ENCODE measurements at regions not wholly inside any gene's neighbourhood (a gene's known extent, or its start where the extent isn't known, plus 50 kb on each side); places are given as distances from the start of the nearest gene placed in this dataset.

GRCh38 chr6:21506126-21506525 is 87.4 kb upstream of the SOX4 start:
- Histone ChIP-seq H3K9ac (ENCODE audit: low read length) (no peak overlapping the region), H4K20me1 (ENCODE audit: insufficient read depth) (no peaks in the 10 kb centered on the region)
- TF ChIP-seq SMC3 (conservative IDR thresholded peaks at IDR 0.05; ENCODE audit: poor library complexity) (no peak), RAD21 (conservative IDR thresholded peaks at IDR 0.05) (no peak), MXI1 (conservative IDR thresholded peaks at IDR 0.05; ENCODE audit: poor library complexity, severe bottlenecking) (no peak), EZH2 (IDR thresholded peaks at IDR 0.05; ENCODE audit: borderline replicate concordance, insufficient read depth, low read length, poor library complexity, severe bottlenecking) (no peak), TAF1 (IDR thresholded peaks at IDR 0.05; ENCODE audit: low read depth) (no peak), EP300 (conservative IDR thresholded peaks at IDR 0.05; ENCODE audit: poor library complexity, severe bottlenecking) (no peak), CTCF (IDR thresholded peaks at IDR 0.05; ENCODE audit: poor library complexity, severe bottlenecking) (no peak), POLR2AphosphoS5 (IDR thresholded peaks at IDR 0.05) (no peak)
- TF ChIP-seq, protein P1, sequence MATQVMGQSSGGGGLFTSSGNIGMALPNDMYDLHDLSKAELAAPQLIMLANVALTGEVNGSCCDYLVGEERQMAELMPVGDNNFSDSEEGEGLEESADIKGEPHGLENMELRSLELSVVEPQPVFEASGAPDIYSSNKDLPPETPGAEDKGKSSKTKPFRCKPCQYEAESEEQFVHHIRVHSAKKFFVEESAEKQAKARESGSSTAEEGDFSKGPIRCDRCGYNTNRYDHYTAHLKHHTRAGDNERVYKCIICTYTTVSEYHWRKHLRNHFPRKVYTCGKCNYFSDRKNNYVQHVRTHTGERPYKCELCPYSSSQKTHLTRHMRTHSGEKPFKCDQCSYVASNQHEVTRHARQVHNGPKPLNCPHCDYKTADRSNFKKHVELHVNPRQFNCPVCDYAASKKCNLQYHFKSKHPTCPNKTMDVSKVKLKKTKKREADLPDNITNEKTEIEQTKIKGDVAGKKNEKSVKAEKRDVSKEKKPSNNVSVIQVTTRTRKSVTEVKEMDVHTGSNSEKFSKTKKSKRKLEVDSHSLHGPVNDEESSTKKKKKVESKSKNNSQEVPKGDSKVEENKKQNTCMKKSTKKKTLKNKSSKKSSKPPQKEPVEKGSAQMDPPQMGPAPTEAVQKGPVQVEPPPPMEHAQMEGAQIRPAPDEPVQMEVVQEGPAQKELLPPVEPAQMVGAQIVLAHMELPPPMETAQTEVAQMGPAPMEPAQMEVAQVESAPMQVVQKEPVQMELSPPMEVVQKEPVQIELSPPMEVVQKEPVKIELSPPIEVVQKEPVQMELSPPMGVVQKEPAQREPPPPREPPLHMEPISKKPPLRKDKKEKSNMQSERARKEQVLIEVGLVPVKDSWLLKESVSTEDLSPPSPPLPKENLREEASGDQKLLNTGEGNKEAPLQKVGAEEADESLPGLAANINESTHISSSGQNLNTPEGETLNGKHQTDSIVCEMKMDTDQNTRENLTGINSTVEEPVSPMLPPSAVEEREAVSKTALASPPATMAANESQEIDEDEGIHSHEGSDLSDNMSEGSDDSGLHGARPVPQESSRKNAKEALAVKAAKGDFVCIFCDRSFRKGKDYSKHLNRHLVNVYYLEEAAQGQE (IDR thresholded peaks at IDR 0.05; ENCODE audit: borderline replicate concordance) = no peak

GRCh38 chr6:21507811-21508210 is 85.7 kb upstream of the SOX4 start:
- Histone ChIP-seq H3K9ac (ENCODE audit: low read length) (no peak overlapping the region), H3K9me2 (ENCODE audit: insufficient read depth, low read length) (no peaks in the 10 kb centered on the region), H4K20me1 (ENCODE audit: insufficient read depth) (no peaks in the 10 kb centered on the region), H3K36me3 (ENCODE audit: insufficient read depth, low read length) (no peaks in the 10 kb centered on the region), H3K27me3 (ENCODE audit: insufficient read depth, low read depth, low read length) (no peaks in the 10 kb centered on the region), H3K4me3 (ENCODE audit: low read length) (no peak overlapping the region), H3K4me2 (ENCODE audit: low read length) (no peak overlapping the region), H3F3A (ENCODE audit: insufficient read depth, low read length, poor library complexity, severe bottlenecking) (no peaks in the 10 kb centered on the region), H2AFZ (ENCODE audit: low read depth, low read length) (no peak overlapping the region), H3K79me2 (replicated peaks; ENCODE audit: insufficient read depth, low read length) (no peaks in the 10 kb centered on the region), H3K9me3 (ENCODE audit: low read length) (no peaks in the 10 kb centered on the region), H3K27ac (ENCODE audit: low read length) (no peak overlapping the region)
- no peak for TF ChIP-seq SMC3 (conservative IDR thresholded peaks at IDR 0.05; ENCODE audit: poor library complexity)
- no peak for TF ChIP-seq CTCF (IDR thresholded peaks at IDR 0.05; ENCODE audit: poor library complexity, severe bottlenecking)
- no peak for TF ChIP-seq RAD21 (conservative IDR thresholded peaks at IDR 0.05)
- TF ChIP-seq, protein P1 (IDR thresholded peaks at IDR 0.05; ENCODE audit: borderline replicate concordance) = no peak
- no peak for TF ChIP-seq EZH2 (IDR thresholded peaks at IDR 0.05; ENCODE audit: borderline replicate concordance, insufficient read depth, low read length, poor library complexity, severe bottlenecking)

More at GRCh38 chr6:21506126-21506525, 87.4 kb upstream of the SOX4 start:
- no peak overlapping the region for H2AFZ ChIP-seq (ENCODE audit: low read depth, low read length)
- no peak overlapping the region for H3K4me2 ChIP-seq (ENCODE audit: low read length)
- H3F3A ChIP-seq (ENCODE audit: insufficient read depth, low read length, poor library complexity, severe bottlenecking) = no peaks in the 10 kb centered on the region
- H3K9me2 ChIP-seq (ENCODE audit: insufficient read depth, low read length) = no peaks in the 10 kb centered on the region
- H3K79me2 ChIP-seq (replicated peaks; ENCODE audit: insufficient read depth, low read length) = no peaks in the 10 kb centered on the region
- no peaks in the 10 kb centered on the region for H3K9me3 ChIP-seq (ENCODE audit: low read length)
- H3K27me3 ChIP-seq (ENCODE audit: insufficient read depth, low read depth, low read length) = no peaks in the 10 kb centered on the region
- H3K27ac ChIP-seq (ENCODE audit: low read length) = no peak overlapping the region
- no peak overlapping the region for H3K4me3 ChIP-seq (ENCODE audit: low read length)
- no peaks in the 10 kb centered on the region for H3K36me3 ChIP-seq (ENCODE audit: insufficient read depth, low read length)
